ENCODE measurements at regions not wholly inside any gene's neighbourhood (a gene's known extent, or its start where the extent isn't known, plus 50 kb on each side); places are given as distances from the start of the nearest gene placed in this dataset.

DNA sequence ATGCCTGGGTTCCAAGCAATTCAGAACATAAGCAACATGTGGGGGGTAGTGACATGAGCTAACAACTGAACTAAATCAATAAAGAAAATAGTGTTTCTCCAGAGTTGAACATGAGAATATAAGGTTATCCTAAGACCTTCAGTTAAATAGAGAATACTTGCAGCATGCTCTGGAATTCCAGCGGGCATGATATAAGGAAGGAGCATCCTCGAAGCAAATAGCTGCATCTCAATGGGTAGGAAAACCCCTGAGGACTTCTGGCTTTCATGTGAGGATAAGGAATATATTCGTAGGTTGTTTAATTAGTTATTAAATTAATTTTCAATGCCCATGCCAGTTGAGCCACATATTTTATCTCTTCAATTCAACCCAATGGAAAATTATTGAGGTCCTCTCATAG, 631.2 kb upstream of the EPHA7 start:
- no peaks in the 10 kb centered on the region for H3K27me3 Mint-ChIP-seq
- no peaks in the 10 kb centered on the region for H3K4me1 Mint-ChIP-seq (ENCODE audit: low read depth)
- no peak for DNase-seq
- no peak overlapping the region for H3K4me3 Mint-ChIP-seq
- intact Hi-C loops (cut with micrococcal nuclease) = no loop called here
- no peaks in the 10 kb centered on the region for H3K36me3 Mint-ChIP-seq
- ChIA-PET CTCF (no interaction called here), POLR2A (no interaction called here)
- no peak overlapping the region for H3K27ac Mint-ChIP-seq
- no peaks in the 10 kb centered on the region for H3K9me3 Mint-ChIP-seq

DNA sequence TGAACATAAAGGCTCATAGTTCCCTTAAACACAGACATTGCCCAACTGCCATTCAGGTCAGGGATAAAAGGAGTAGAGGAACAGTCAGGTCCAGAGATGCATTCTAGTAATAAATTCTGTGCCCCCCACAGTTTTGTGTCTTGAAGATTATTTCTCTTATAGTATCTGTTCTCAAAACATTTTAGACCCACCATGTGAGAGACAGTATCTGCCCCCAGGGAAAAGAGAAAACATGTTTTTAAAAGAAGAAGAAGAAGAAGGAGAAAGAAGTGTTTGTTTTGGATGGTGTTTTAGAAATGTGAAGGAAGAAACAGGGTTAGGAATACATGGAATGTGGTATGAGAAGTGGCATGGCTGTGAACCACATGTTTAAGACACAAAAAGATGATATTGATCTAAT, 629.6 kb upstream of the EPHA7 start:
- Mint-ChIP-seq H3K4me3 (no peak overlapping the region), H3K27me3 (no peaks in the 10 kb centered on the region), H3K36me3 (no peaks in the 10 kb centered on the region), H3K9me3 (no peaks in the 10 kb centered on the region), H3K27ac (no peak overlapping the region), H3K4me1 (ENCODE audit: low read depth) (no peaks in the 10 kb centered on the region)
- CTCF ChIA-PET = no interaction called here
- no peak for DNase-seq
- POLR2A ChIA-PET = no interaction called here
- intact Hi-C loops (cut with micrococcal nuclease) = no loop called here

DNA sequence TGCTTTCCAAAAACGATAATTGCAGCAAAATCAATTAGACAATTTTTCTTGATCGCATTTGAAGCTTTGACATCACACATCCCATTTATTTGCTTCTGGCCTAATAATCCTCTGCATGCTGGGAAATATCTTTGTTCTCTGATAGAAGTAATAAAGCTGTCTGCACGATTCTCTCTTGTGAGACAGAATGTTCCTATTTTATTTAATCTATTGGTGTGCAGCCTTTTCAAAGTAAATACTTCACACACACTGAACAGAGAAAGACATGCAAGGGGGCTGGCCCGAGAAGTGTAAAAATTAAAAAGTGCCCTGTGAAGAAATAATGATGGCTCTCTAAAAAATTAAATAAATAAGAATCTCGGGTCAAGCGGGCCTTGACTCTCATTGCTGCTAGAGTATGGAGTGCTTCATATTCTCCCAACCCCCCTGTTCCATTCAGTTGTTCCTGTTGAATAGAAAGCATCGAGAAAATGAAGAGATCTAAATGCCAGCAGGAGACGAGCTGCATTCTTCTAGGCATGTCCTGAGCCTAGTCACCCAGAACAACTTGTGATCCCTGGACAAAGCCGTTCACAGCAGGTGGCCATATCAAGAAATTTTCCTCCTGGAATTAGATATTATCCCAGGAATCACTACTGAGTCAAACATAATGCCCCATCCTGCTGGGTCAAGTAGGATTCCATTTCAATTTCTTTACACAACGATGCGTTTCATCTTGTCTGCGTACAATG, 625.9 kb upstream of the EPHA7 start:
- Mint-ChIP-seq H3K4me1 (ENCODE audit: low read depth) (no peaks in the 10 kb centered on the region), H3K27me3 (no peaks in the 10 kb centered on the region), H3K27ac (no peak overlapping the region), H3K36me3 (no peaks in the 10 kb centered on the region), H3K9me3 (peaks cover under 1% of the 10 kb centered on the region), H3K4me3 (no peak overlapping the region)
- DNase-seq = no peak
- ChIA-PET POLR2A (no interaction called here), CTCF (no interaction called here)
- intact Hi-C loops (cut with micrococcal nuclease) = no loop called here

DNA sequence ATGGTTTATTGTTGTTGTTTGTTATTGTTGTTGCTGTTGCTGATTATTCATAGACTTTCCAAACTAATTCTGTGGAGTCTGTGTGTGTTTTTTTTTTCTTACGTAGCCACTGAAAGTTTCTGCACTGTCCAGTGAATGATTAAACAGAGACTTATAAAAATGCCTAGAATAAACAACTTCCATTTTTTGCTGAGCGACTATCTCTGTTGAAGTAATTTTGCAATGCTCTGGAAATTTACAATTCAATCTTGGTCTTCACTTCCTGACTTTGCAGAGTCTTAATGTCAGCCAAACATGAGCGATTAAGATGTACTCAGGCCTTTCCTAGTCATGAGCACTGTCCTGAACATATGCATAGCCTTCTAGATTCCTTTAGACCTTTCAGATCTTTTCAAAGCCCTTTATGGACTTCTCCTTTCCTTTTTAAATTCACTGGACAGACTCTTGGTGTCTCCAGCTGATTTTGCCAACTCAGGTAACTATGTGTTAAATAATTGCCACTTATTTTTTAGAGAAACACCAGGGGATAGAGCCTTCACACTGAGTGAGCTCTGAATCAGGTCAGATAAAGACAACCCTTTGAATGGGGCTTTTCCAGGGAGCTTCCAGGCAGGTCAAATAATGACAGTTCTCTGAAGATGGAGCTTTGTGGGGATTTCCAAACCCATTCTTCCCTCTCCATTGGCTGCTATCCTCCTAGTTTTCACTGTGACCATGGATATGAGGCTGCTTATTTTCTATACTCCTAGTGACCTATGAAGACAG, 622.8 kb upstream of the EPHA7 start:
- ChIA-PET CTCF (no interaction called here), POLR2A (no interaction called here)
- Mint-ChIP-seq H3K9me3 (peaks cover 11% of the 10 kb centered on the region), H3K27ac (no peak overlapping the region), H3K4me3 (no peak overlapping the region), H3K27me3 (no peaks in the 10 kb centered on the region), H3K36me3 (no peaks in the 10 kb centered on the region), H3K4me1 (ENCODE audit: low read depth) (no peaks in the 10 kb centered on the region)
- no peak for DNase-seq
- intact Hi-C loops (cut with micrococcal nuclease) = no loop called here

DNA sequence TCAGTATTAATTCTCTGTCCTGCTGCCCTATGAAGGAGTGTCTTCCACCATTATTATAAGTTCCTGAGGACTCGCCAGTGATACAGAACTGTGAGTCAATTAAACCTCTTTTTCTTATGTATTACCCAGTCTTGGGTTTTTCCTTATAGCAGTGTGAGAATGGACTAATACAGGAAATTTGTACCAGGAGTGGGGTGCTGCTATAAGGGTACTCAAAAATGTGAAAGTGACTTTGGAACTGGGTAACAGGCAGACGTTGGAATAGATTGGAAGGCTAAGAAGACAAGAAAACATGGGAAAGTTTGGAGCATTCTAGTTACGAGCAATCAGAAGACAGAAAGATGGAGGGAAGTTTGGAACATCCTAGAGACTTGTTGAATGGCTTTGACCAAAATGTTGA, 616.7 kb upstream of the EPHA7 start:
- Mint-ChIP-seq H3K4me1 (ENCODE audit: low read depth) (no peaks in the 10 kb centered on the region), H3K27ac (no peak overlapping the region), H3K36me3 (no peaks in the 10 kb centered on the region), H3K27me3 (no peaks in the 10 kb centered on the region), H3K4me3 (no peak overlapping the region), H3K9me3 (peaks cover 26% of the 10 kb centered on the region)
- DNase-seq = no peak
- ChIA-PET CTCF (no interaction called here), POLR2A (no interaction called here)
- intact Hi-C loops (cut with micrococcal nuclease) = no loop called here

DNA sequence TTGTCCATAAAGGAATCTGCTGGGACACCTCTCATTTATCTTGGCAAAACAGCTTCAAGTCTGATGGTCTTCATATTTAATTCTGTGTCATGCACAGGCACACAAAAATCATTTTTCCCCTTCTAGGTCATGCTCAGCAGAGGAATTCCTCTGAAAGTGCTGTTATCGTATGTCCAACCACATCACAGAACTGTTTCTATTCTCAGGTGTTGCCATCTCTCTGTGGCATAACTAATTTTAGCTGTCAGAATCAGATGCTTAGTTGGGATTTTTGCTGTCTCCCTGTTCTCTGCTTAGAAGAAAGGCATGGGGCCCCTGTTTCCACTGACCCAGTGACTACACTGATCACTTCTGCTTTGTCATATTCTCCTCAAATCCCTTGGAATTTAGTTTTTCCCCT, 608.0 kb upstream of the EPHA7 start:
- Mint-ChIP-seq H3K27ac (no peak overlapping the region), H3K4me3 (no peak overlapping the region), H3K27me3 (no peaks in the 10 kb centered on the region), H3K36me3 (peaks cover 2% of the 10 kb centered on the region), H3K4me1 (ENCODE audit: low read depth) (no peaks in the 10 kb centered on the region), H3K9me3 (peaks cover 23% of the 10 kb centered on the region)
- ChIA-PET CTCF (no interaction called here), POLR2A (no interaction called here)
- DNase-seq = no peak
- intact Hi-C loops (cut with micrococcal nuclease) = no loop called here

DNA sequence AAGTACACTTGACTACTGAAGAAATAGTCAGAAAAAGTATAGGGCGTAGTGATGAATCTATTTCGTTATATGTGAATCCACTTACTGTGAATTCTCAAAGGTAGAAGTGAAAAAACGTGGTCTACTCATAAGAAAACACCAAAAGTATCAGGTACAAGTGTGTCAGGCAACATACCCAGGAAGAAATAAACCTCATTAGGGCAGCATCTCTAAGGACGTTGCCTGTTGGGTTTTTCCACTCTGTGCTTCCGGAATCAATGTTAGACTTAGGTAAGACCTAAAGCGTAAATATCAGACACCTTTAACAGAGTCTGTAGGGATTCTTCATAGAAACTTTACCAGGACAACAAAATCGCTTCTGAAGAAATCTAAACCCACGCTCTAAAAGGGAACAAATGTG, 607.2 kb upstream of the EPHA7 start:
- ChIA-PET POLR2A (no interaction called here), CTCF (no interaction called here)
- intact Hi-C loops (cut with micrococcal nuclease) = no loop called here
- H3K4me1 Mint-ChIP-seq (ENCODE audit: low read depth) = no peaks in the 10 kb centered on the region
- H3K4me3 Mint-ChIP-seq = no peak overlapping the region
- no peak for DNase-seq
- H3K27ac Mint-ChIP-seq = no peak overlapping the region
- H3K27me3 Mint-ChIP-seq = no peaks in the 10 kb centered on the region
- H3K9me3 Mint-ChIP-seq = peaks cover 26% of the 10 kb centered on the region
- H3K36me3 Mint-ChIP-seq = peaks cover 2% of the 10 kb centered on the region

DNA sequence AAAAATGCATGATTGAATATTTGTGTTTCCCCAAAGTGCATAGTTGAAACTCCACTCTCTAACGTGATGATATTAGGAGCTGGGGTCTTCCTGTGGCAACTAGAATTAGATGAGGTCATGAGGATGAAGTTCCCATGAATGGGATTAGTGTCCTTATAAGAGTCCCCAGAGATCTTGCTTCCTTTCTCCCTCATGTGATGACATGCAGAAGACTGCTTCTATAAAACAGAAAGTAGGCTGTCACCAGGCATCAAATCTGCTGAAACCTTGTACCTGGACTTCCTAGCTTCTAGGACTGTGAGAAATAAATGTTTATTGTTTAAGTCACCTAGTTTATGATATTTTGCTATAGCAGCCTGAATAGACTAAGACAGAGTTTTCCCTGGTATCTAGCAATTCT, 586.5 kb upstream of the EPHA7 start:
- ChIA-PET POLR2A (no interaction called here), CTCF (no interaction called here)
- Mint-ChIP-seq H3K9me3 (peaks cover 5% of the 10 kb centered on the region), H3K4me1 (ENCODE audit: low read depth) (no peaks in the 10 kb centered on the region), H3K27ac (no peak overlapping the region), H3K36me3 (no peaks in the 10 kb centered on the region), H3K4me3 (no peak overlapping the region), H3K27me3 (no peaks in the 10 kb centered on the region)
- intact Hi-C loops (cut with micrococcal nuclease) = no loop called here
- no peak for DNase-seq

DNA sequence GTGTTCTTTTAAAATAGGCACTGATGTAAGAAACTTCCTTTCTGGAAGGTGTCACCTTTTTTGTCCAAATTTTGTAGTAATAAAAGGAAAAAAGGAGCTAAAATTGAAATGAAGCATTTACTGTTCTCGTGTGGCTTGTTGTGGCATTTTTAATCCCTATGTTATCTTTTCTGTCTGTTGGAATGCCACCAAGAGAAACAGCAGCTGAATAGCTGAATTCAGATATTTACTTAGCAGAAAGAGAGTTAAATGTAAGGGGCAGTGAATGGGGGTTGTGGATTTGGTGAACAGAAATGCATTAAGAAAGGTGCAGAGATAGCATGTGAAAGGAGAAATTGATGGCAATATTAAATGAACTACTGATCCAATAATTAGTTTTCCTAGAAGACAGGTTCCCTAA, 573.6 kb upstream of the EPHA7 start:
- intact Hi-C loops (cut with micrococcal nuclease) = no loop called here

DNA sequence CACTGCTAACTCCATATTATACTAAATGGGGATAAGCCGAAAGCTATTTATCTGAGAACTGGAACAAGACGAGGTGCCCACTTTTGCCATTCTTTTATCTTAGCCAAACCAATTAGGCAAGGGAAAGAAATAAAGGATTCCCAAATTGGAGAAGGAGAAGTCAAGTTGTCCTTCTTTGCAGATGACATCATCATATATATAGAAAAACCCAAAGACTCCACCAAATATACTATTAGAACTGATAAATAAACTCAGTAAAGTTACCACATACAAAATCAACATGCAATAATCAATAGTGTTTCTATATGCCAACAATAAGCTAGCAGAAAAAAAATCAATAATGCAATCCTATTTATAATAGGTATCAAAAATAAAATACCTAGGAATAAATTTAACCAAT, 570.3 kb upstream of the EPHA7 start:
- ChIA-PET CTCF (no interaction called here), POLR2A (no interaction called here)
- Mint-ChIP-seq H3K27ac (no peak overlapping the region), H3K4me1 (ENCODE audit: low read depth) (no peaks in the 10 kb centered on the region), H3K27me3 (no peaks in the 10 kb centered on the region), H3K9me3 (peaks cover 3% of the 10 kb centered on the region), H3K36me3 (no peaks in the 10 kb centered on the region), H3K4me3 (no peak overlapping the region)
- no peak for DNase-seq
- intact Hi-C loops (cut with micrococcal nuclease) = no loop called here

More for the DNA sequence above, 573.6 kb upstream of the EPHA7 start:
- Mint-ChIP-seq H3K27ac (no peak overlapping the region), H3K4me1 (ENCODE audit: low read depth) (no peaks in the 10 kb centered on the region), H3K9me3 (peaks cover 3% of the 10 kb centered on the region), H3K36me3 (no peaks in the 10 kb centered on the region), H3K27me3 (no peaks in the 10 kb centered on the region), H3K4me3 (no peak overlapping the region)
- ChIA-PET POLR2A (no interaction called here), CTCF (no interaction called here)
- DNase-seq = no peak

DNA sequence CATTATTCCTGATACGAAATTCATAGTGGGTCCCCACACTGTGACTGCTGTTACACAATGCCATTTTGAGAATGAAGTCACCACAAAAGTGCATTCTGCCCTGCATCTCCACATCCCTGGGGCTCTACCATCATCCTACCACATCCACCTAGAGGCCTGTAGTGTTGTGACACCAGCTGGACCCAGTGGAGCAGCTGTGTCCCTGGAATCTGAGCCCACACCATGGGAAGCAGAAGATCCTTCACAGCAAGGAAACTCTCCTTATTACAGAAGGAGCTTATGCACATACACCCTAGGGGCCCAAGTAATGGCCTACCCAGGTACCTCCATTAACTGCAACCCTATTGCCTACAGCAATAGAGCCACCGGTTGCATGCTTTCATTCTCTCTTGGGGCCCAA, 566.6 kb upstream of the EPHA7 start:
- H3K27me3 Mint-ChIP-seq = no peaks in the 10 kb centered on the region
- H3K4me1 Mint-ChIP-seq (ENCODE audit: low read depth) = no peaks in the 10 kb centered on the region
- intact Hi-C loops (cut with micrococcal nuclease) = no loop called here
- H3K9me3 Mint-ChIP-seq = peaks cover 3% of the 10 kb centered on the region
- CTCF ChIA-PET = no interaction called here
- no peak for DNase-seq
- H3K27ac Mint-ChIP-seq = no peak overlapping the region
- POLR2A ChIA-PET = no interaction called here
- no peaks in the 10 kb centered on the region for H3K36me3 Mint-ChIP-seq
- no peak overlapping the region for H3K4me3 Mint-ChIP-seq

DNA sequence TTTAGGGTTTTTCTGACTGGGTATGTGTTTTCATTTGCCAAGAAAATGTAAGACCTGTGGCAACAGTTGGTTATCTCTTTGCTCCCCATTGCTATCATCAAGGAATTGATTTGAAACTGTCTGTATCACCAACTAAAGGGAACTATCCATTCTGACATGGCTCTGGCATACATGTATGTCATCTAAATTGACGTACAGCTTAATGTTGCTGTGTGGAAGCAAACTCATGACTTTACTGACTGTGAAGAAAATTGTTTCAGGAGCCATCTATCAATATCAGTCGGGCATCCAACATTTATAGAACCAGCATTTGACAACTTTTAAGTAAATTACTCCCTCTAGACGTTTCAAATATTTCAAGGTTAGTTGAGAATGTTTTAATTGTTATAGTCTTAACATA, 555.8 kb upstream of the EPHA7 start:
- H3K36me3 Mint-ChIP-seq = no peaks in the 10 kb centered on the region
- CTCF ChIA-PET = no interaction called here
- H3K27me3 Mint-ChIP-seq = no peaks in the 10 kb centered on the region
- H3K4me1 Mint-ChIP-seq (ENCODE audit: low read depth) = no peaks in the 10 kb centered on the region
- no peak overlapping the region for H3K27ac Mint-ChIP-seq
- H3K4me3 Mint-ChIP-seq = no peak overlapping the region
- H3K9me3 Mint-ChIP-seq = no peaks in the 10 kb centered on the region
- DNase-seq = no peak
- intact Hi-C loops (cut with micrococcal nuclease) = no loop called here
- POLR2A ChIA-PET = no interaction called here

DNA sequence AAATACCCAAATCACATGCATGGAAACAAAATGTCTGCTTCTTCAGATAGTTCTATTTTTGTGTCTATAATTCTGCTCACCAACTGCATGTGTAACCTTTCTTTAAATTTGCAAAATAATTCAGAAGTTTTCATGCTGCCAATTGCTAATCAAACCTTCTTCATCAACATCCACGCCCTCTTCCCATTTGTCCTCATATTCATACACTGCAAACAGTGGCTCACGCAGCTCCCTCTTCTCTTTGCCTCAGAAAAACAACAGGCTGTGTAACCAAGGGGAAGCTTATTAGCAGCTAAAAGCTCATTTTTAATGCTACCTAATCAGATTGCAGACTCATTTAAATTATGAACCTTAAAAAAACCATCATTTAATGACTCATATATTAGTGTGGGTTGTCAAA, 555.0 kb upstream of the EPHA7 start:
- H3K27me3 Mint-ChIP-seq = no peaks in the 10 kb centered on the region
- intact Hi-C loops (cut with micrococcal nuclease) = no loop called here
- ChIA-PET POLR2A (no interaction called here), CTCF (no interaction called here)
- no peak overlapping the region for H3K27ac Mint-ChIP-seq
- no peak for DNase-seq
- H3K9me3 Mint-ChIP-seq = no peaks in the 10 kb centered on the region
- no peaks in the 10 kb centered on the region for H3K4me1 Mint-ChIP-seq (ENCODE audit: low read depth)
- H3K4me3 Mint-ChIP-seq = no peak overlapping the region
- no peaks in the 10 kb centered on the region for H3K36me3 Mint-ChIP-seq

Measured in activated CD4-positive, alpha-beta memory T cell treated with anti-CD3 and anti-CD28 coated beads for 36 hours (primary cell).